Stomach smooth muscle (tissue), 2 donors: ENCODE measurements at regions not wholly inside any gene's neighbourhood (a gene's known extent, or its start where the extent isn't known, plus 50 kb on each side); places are given as distances from the start of the nearest gene placed in this dataset.

Experiments used
- H3K27ac ChIP-seq: one replicate; pipeline ENCODE4 v1.7.0; 2013; ENCODE audit warnings: mild to moderate bottlenecking, low read length, inconsistent platforms
- H3K27me3 ChIP-seq, 2 donors: one replicate each; pipeline ENCODE4 v1.7.0; 2013; ENCODE audit warnings: low read length in 2 of 2; ENCODE audit not compliant: insufficient read depth in 2 of 2, control insufficient read depth in 1 of 2
- H3K36me3 ChIP-seq, 2 donors: one replicate each; pipeline ENCODE4 v1.7.0; 2013; ENCODE audit warnings: low read length in 2 of 2; ENCODE audit not compliant: control insufficient read depth in 2 of 2, insufficient read depth in 2 of 2
- H3K4me1 ChIP-seq: one replicate; pipeline ENCODE4 v1.7.0; 2013; ENCODE audit warnings: low read length; ENCODE audit not compliant: control insufficient read depth, insufficient read depth
- H3K4me3 ChIP-seq, 2 donors: one replicate each; pipeline ENCODE4 v1.7.0; 2013; ENCODE audit warnings: low read length in 2 of 2
- H3K9ac ChIP-seq, 2 donors: one replicate each; pipeline ENCODE4 v1.7.0; 2013; ENCODE audit warnings: low read length in 2 of 2, mild to moderate bottlenecking in 1 of 2
- H3K9me3 ChIP-seq, 2 donors: one replicate each; pipeline ENCODE4 v1.7.0; 2013; ENCODE audit warnings: low read length in 2 of 2; ENCODE audit not compliant: control insufficient read depth in 2 of 2
- donor health status: healthy.
- donor health status: Pancreatic carcinoma.

DNA sequence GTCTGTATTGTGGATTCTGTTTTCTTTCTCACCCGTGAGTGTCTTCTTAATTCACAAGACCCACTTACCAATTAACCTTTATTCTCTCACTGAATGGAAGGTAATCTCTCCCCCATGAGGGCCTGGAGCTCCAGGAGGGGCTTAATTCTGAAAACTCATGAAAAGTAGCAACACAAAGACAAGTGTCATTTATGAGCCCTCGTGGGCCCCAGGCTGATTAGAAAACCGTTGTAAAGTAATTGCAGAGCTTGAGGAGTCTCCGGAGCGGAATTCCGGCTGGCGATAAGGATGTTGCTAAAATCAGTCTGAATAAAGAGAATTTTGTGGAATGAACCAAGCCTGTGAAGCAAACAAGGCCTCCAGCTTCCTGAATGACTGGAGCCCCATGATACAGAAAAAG is 301.5 kb downstream of the HAPSTR1 start:
- no peaks in the 10 kb centered on the region for H3K27me3 ChIP-seq
- H3K36me3 ChIP-seq = no peaks in the 10 kb centered on the region
- H3K4me1 ChIP-seq = no peaks in the 10 kb centered on the region
- H3K9ac ChIP-seq = no peak overlapping the region
- no peak overlapping the region for H3K27ac ChIP-seq
- H3K4me3 ChIP-seq = no peak overlapping the region
- H3K9me3 ChIP-seq = peaks cover 0 to 4% of the 10 kb centered on the region in 2 donors

DNA sequence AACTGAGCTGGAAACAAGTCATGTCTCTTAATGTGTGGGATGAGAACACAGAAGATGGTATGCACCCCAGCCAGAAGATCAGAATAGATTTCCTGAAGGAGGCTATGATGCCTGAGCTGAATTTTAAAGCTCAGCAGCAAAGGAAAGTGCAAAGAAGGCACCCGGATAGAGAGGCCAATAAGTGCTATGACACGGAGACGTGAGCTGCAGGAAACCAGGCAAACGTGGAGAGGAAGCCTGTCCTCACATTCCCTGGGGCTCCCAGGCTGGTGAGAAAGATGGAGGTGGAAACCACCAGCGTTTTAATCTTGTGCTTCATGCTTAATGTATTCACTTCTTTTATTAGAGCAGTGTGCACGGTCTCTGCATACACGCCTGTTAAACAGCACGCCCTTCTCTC is 302.1 kb downstream of the HAPSTR1 start:
- Histone ChIP-seq H3K9ac (no peak overlapping the region), H3K36me3 (no peaks in the 10 kb centered on the region), H3K4me3 (no peak overlapping the region), H3K27ac (no peak overlapping the region), H3K4me1 (no peaks in the 10 kb centered on the region), H3K27me3 (no peaks in the 10 kb centered on the region), H3K9me3 (peaks cover 0 to 4% of the 10 kb centered on the region in 2 donors)

DNA sequence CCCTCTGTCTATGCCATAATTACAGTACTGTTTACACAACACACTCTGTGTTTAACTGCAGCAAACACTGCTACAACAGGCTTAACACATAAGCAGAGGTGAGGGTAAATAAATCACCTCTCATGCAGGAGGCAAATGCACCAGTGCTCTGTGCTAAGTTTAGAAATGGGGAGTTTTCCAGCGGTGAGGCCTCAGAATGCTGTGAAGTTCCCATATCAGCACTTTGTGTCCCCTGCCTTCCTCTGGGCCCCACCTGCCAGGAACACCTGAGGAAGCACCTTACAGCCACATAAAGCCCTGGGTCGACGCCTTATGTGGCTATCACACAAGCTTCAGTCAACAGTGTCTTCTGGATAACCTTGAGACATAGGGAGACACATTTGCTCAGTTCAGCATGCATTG is 304.5 kb downstream of the HAPSTR1 start:
- Histone ChIP-seq H3K9me3 (peaks cover 0 to 4% of the 10 kb centered on the region in 2 donors), H3K4me3 (no peak overlapping the region), H3K36me3 (no peaks in the 10 kb centered on the region), H3K27ac (no peak overlapping the region), H3K9ac (no peak overlapping the region), H3K4me1 (no peaks in the 10 kb centered on the region), H3K27me3 (no peaks in the 10 kb centered on the region)

DNA sequence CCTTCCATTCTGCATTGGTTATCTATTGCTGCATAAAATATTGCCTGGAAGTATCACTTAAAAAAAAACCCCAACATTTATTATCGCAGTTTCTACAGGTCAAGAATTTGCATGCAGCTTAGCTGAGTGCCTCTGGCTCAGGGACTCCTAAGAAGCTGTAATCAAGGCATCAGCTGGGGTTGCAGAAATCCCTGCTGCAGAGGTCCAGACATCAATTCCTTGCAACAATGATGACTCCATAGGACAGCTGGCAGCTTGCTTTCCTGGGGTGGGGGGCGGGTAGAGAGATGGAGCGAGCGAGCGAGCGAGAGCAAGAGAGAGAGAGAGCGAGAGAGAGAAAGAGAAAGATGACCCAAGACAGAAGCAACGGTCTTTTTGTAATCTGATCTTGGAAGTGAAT is 308.1 kb downstream of the HAPSTR1 start:
- Histone ChIP-seq H3K4me3 (no peak overlapping the region), H3K4me1 (no peaks in the 10 kb centered on the region), H3K9ac (no peak overlapping the region), H3K27me3 (no peaks in the 10 kb centered on the region), H3K27ac (no peak overlapping the region), H3K36me3 (no peaks in the 10 kb centered on the region), H3K9me3 (peaks cover 0 to 4% of the 10 kb centered on the region in 2 donors)

DNA sequence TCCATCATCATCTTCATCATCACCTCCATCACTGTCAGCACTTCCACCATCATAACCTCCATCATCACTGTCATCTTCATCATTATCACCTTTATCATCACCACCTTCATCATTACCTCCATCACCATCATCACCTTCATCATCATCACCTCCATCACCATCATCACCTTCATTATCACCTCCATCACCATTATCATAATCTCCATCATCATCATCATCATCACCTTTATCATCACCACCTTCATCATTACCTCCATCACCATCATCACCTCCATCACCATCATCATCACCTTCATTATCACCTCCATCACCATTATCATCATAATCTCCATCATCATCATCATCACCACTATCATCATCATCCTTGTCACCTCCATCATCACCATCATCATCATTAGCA is 309.7 kb downstream of the HAPSTR1 start:
- no peak overlapping the region for H3K9ac ChIP-seq
- no peak overlapping the region for H3K4me3 ChIP-seq
- H3K4me1 ChIP-seq = no peaks in the 10 kb centered on the region
- no peaks in the 10 kb centered on the region for H3K36me3 ChIP-seq
- H3K27me3 ChIP-seq = no peaks in the 10 kb centered on the region
- H3K9me3 ChIP-seq = peaks cover 0 to 4% of the 10 kb centered on the region in 2 donors
- no peak overlapping the region for H3K27ac ChIP-seq

DNA sequence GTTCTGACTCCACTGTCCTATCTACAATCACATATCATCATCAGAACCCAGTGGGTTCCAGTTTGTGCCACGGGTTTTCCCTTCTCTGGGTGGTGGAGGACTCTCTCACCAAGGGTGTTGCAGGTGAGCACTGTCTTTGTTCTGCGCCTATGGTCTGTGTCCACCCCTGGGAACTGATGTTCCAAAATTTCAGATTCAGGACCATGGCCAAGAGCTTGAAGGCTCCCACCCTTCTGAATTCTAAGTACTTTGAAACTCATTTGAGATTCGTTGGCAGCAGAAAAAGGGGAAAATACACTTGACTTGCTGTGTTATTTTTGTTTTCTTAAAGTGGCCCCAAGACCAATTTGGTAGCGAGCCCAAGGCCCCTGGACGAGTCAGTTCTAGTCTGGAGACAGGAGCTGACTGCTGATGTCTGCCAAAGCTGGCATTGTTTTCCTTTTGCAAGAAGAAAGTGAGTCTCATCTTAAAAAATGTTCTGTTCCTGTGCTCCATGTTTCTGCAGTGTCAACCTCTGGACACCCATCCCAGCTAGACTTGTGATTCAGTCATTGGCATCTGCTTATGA is 310.9 kb downstream of the HAPSTR1 start:
- no peaks in the 10 kb centered on the region for H3K27me3 ChIP-seq
- H3K27ac ChIP-seq = no peak overlapping the region
- H3K4me3 ChIP-seq = no peak overlapping the region
- H3K9me3 ChIP-seq = peaks cover 0 to 4% of the 10 kb centered on the region in 2 donors
- H3K4me1 ChIP-seq = no peaks in the 10 kb centered on the region
- no peaks in the 10 kb centered on the region for H3K36me3 ChIP-seq
- H3K9ac ChIP-seq = no peak overlapping the region

DNA sequence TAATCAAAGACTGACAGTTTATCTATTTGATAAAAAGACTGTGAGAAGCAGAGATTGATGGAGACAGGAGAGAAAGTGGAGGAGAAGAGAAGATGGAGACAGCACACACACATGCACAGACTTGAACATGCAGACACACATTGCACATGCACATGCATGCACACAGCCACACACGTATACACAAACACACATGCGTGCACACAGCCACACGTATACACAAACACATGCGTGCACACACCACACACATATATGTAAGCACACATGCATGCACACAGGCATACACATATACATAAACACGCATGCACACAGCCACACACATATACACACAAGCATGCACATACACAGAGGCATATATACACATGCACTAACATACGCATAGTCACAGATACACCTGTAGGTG is 313.4 kb downstream of the HAPSTR1 start:
- Histone ChIP-seq H3K4me1 (no peaks in the 10 kb centered on the region), H3K4me3 (no peak overlapping the region), H3K27ac (no peak overlapping the region), H3K27me3 (no peaks in the 10 kb centered on the region), H3K9me3 (peaks cover 0 to 4% of the 10 kb centered on the region in 2 donors), H3K36me3 (no peaks in the 10 kb centered on the region), H3K9ac (no peak overlapping the region)

DNA sequence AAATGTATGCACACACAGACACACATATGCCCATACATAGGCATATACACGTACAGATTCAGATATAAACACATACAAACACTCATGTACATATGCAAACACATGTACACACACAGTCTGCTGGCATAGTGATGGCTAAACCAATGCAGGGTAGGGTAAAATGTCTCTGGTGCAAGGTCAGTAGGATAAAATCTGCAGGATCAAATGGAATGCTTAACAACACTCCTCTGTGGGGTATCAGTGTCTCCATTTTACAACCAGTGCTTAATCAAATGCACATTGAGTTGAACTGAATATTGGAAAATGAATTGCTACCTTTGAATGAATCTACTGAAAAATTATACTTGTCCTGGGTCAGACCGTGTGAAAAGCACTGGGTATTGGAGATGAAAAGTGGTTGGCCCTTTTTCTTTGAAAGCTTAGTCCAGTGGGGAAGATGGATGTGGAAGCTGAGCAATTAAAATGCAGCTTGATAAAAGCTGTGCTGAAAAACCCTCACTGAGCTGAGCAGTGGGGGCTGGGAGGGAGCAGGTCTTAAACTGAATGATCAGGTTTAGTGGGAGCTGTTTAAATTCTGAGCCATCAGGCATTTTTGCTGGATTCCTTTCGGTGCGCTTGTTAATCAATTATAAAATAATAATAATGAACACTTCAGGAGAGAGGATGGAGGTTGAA is 314.7 kb downstream of the HAPSTR1 start:
- Histone ChIP-seq H3K9me3 (peaks cover 0 to 4% of the 10 kb centered on the region in 2 donors), H3K4me1 (no peaks in the 10 kb centered on the region), H3K9ac (no peak overlapping the region), H3K36me3 (no peaks in the 10 kb centered on the region), H3K27me3 (no peaks in the 10 kb centered on the region), H3K27ac (no peak overlapping the region), H3K4me3 (no peak overlapping the region)

DNA sequence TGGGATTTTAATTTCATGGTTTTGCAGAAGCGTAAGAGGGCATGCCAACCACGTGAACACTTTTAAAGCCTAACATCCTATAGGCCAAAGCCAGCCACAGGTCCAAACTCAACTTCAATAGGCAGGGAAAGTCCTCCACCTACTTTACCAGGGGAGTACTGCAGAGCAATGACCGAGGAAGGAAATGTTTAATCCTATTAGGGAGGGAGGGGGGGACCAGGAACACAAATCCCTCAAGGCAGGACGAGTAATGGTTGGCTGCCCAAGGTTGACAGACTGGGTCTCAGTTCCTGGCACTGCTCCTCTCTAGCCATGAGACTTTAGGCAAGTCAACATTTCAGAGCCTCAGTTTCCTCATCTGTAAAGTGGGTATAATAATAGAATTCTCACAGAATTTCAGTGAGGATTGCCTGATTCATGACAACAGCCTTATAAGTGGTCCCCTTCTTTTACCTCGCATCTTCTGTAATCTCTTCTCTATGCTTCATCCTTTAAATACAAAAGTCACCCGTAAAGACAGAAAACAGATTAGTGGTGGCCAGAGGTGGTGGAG is 315.8 kb downstream of the HAPSTR1 start:
- H3K27ac ChIP-seq = no peak overlapping the region
- H3K27me3 ChIP-seq = no peaks in the 10 kb centered on the region
- H3K4me1 ChIP-seq = no peaks in the 10 kb centered on the region
- no peak overlapping the region for H3K9ac ChIP-seq
- H3K36me3 ChIP-seq = no peaks in the 10 kb centered on the region
- peaks cover 0 to 4% of the 10 kb centered on the region in 2 donors for H3K9me3 ChIP-seq
- H3K4me3 ChIP-seq = no peak overlapping the region

DNA sequence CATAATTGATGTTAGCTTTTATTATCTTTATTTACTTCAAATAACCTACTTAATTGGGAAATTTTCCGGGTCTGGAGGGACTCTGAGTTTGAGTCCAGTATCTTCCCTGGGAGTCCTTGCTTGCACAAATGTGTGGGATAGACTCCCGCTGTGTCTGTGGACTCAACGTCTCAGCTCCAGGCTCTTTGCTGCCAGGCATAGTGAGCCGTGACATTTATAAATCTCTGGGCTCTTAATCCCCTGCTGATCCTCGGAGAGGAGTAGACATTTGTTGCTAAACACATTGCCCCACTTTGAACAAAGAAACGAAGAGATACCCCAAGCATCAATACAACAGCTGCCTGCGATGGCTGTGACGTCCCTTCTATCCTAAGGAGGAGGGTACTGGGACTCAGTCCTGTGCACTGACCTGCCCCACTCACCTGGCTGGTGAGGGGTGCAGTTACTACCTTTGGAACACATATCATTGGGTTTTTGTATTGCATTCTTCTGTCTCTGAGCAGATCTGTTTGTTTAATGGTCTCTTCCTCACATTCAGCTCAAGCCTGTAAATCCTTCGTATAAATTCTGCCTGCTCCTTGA is 316.9 kb downstream of the HAPSTR1 start:
- peaks cover 6% of the 10 kb centered on the region for H3K4me1 ChIP-seq
- H3K27me3 ChIP-seq = no peaks in the 10 kb centered on the region
- no peak overlapping the region for H3K9ac ChIP-seq
- no peak overlapping the region for H3K4me3 ChIP-seq
- no peak overlapping the region for H3K27ac ChIP-seq
- no peaks in the 10 kb centered on the region for H3K36me3 ChIP-seq
- H3K9me3 ChIP-seq = peaks cover 0 to 4% of the 10 kb centered on the region in 2 donors
